Upper lobe of left lung (tissue), 6 donors: ENCODE measurements at regions not wholly inside any gene's neighbourhood (a gene's known extent, or its start where the extent isn't known, plus 50 kb on each side); places are given as distances from the start of the nearest gene placed in this dataset.

Experiments used
- ATAC-seq, 2 donors: fragments of 200-7000 bp; cut with Tn5 transposase; one replicate each; pipeline ENCODE4 v1.9.1; 2022; ENCODE audit warnings: mild to moderate bottlenecking in 2 of 2, moderate library complexity in 2 of 2; ENCODE audit not compliant: low FRiP score in 2 of 2
- DNase-seq, 2 donors: peaks; one replicate each; pipeline ENCODE4 v3.0.0-alpha.2; 2019 to 2020
- H3K27ac ChIP-seq, 4 donors: fragments of 200-600 bp; sonication (generic); one replicate each; pipeline ENCODE4 v1.5.1; 2016 to 2019
- H3K27me3 ChIP-seq, 4 donors: fragments of 200-600 bp; sonication (generic); one replicate each; pipeline ENCODE4 v1.5.1; 2017 to 2019
- H3K36me3 ChIP-seq, 4 donors: fragments of 200-600 bp; sonication (generic); one replicate each; pipeline ENCODE4 v1.5.1; 2016 to 2019
- H3K4me1 ChIP-seq, 4 donors: fragments of 200-600 bp; sonication (generic); one replicate each; pipeline ENCODE4 v1.5.1; 2018 to 2019
- H3K4me3 ChIP-seq, 4 donors: fragments of 200-600 bp; sonication (generic); one replicate each; pipeline ENCODE4 v1.5.1; 2017 to 2019; ENCODE audit warnings: mild to moderate bottlenecking in 2 of 4, moderate library complexity in 1 of 4
- H3K9me3 ChIP-seq, 4 donors: fragments of 200-600 bp; sonication (generic); one replicate each; pipeline ENCODE4 v1.5.1; 2018 to 2019
- CTCF ChIP-seq, 6 experiments: fragments of 450-650 bp in 4 of 6; fragments of 200-600 bp in 2 of 6; sonication (generic) in 2 of 6; IDR thresholded peaks; one replicate each; pipeline ENCODE4 v1.5.1; 2016 to 2019; ENCODE audit warnings: antibody characterized with exemption in 6 of 6
- EP300 ChIP-seq, 4 donors: sonication (generic); formaldehyde crosslinking; IDR thresholded peaks; one replicate each; pipeline ENCODE4 v1.5.1; 2017; ENCODE audit warnings: antibody characterized with exemption in 4 of 4, control low read depth in 2 of 4
- POLR2A ChIP-seq, 4 donors: fragments of 450-650 bp; IDR thresholded peaks; one replicate each; pipeline ENCODE4 v1.5.1; 2016 to 2017; ENCODE audit warnings: antibody characterized with exemption in 4 of 4, mild to moderate bottlenecking in 2 of 4
- POLR2AphosphoS5 ChIP-seq, 2 donors: sonication (generic); formaldehyde crosslinking; IDR thresholded peaks; one replicate each; pipeline ENCODE4 v1.5.1; 2017; ENCODE audit warnings: antibody characterized with exemption in 2 of 2
- WGBS, 2 donors: methylation state at CpG; one replicate each; pipeline ENCODE4 v1.1.5; 2017 to 2018; 5-methylcytosine and 5-hydroxymethylcytosine counted together
- donor health status: DM: no; HTN: no; CAD: no; lungs with moderate emphysema.
- donor health status: DM: no; HTN: yes; CAD: no; lungs with severe emphysema.

- H3K27ac ChIP-seq: no peak overlapping the region
- DNase-seq (no peak), ATAC-seq (no peak)
- H3K9me3 ChIP-seq: no peaks in the 10 kb centered on the region
- no peaks in the 10 kb centered on the region for H3K27me3 ChIP-seq
- no peaks in the 10 kb centered on the region for H3K36me3 ChIP-seq
- no peak overlapping the region for H3K4me3 ChIP-seq
- whole genome bisulfite sequencing, 2 donors: 87 to 89% methylated on average over 6 of the region's 6 CpGs
- no peaks in the 10 kb centered on the region for H3K4me1 ChIP-seq
- no peak for TF ChIP-seq EP300 (IDR thresholded peaks at IDR 0.05)
- no peak for TF ChIP-seq POLR2A (IDR thresholded peaks at IDR 0.05)
- no peak for TF ChIP-seq POLR2AphosphoS5 (IDR thresholded peaks at IDR 0.05)
- no peak for TF ChIP-seq CTCF (IDR thresholded peaks at IDR 0.05)
Measured at GRCh38 chr14:61631045-61631687, 64.1 kb upstream of the HIF1A start.

GRCh38 chr14:61632401-61632800, 62.9 kb upstream of the HIF1A start:
- H3K4me3 ChIP-seq: no peak overlapping the region
- H3K4me1 ChIP-seq: no peaks in the 10 kb centered on the region
- no peaks in the 10 kb centered on the region for H3K9me3 ChIP-seq
- TF ChIP-seq EP300 (IDR thresholded peaks at IDR 0.05) (no peak), POLR2AphosphoS5 (IDR thresholded peaks at IDR 0.05) (no peak), CTCF (IDR thresholded peaks at IDR 0.05) (no peak), POLR2A (IDR thresholded peaks at IDR 0.05) (no peak)
- DNase-seq (no peak), ATAC-seq (no peak)
- whole genome bisulfite sequencing, 2 donors: 79 to 83% methylated on average over 3 of the region's 3 CpGs
- no peak overlapping the region for H3K27ac ChIP-seq
- H3K36me3 ChIP-seq: no peaks in the 10 kb centered on the region
- H3K27me3 ChIP-seq: no peaks in the 10 kb centered on the region

- ATAC-seq (no peak), DNase-seq (no peak)
- H3K36me3 ChIP-seq: no peaks in the 10 kb centered on the region
- H3K4me1 ChIP-seq: no peaks in the 10 kb centered on the region
- 75 to 89% methylated on average over 1 of the region's 1 CpG for WGBS, 2 donors
- H3K9me3 ChIP-seq: no peaks in the 10 kb centered on the region
- H3K4me3 ChIP-seq: no peak overlapping the region
- no peak overlapping the region for H3K27ac ChIP-seq
- H3K27me3 ChIP-seq: no peaks in the 10 kb centered on the region
- no peak for TF ChIP-seq EP300 (IDR thresholded peaks at IDR 0.05)
- no peak for TF ChIP-seq CTCF (IDR thresholded peaks at IDR 0.05)
- TF ChIP-seq POLR2AphosphoS5 (IDR thresholded peaks at IDR 0.05): no peak
Measured at GRCh38 chr14:61632807-61633206, 62.5 kb upstream of the HIF1A start.

GRCh38 chr14:61636291-61636690, 59.0 kb upstream of the HIF1A start:
- Histone ChIP-seq H3K4me1 (no peaks in the 10 kb centered on the region), H3K27me3 (no peaks in the 10 kb centered on the region), H3K36me3 (no peaks in the 10 kb centered on the region), H3K27ac (no peak overlapping the region), H3K4me3 (no peak overlapping the region), H3K9me3 (no peaks in the 10 kb centered on the region)
- DNase-seq (no peak), ATAC-seq (no peak)
- TF ChIP-seq POLR2A (IDR thresholded peaks at IDR 0.05): no peak
- TF ChIP-seq CTCF (IDR thresholded peaks at IDR 0.05): no peak
- TF ChIP-seq POLR2AphosphoS5 (IDR thresholded peaks at IDR 0.05): no peak
- TF ChIP-seq EP300 (IDR thresholded peaks at IDR 0.05): no peak
- 90 to 91% methylated on average over 1 of the region's 1 CpG for WGBS, 2 donors

GRCh38 chr14:61636779-61637178, 58.5 kb upstream of the HIF1A start:
- Histone ChIP-seq H3K9me3 (no peaks in the 10 kb centered on the region), H3K27ac (no peak overlapping the region), H3K27me3 (no peaks in the 10 kb centered on the region), H3K36me3 (no peaks in the 10 kb centered on the region), H3K4me1 (no peaks in the 10 kb centered on the region), H3K4me3 (no peak overlapping the region)
- 86 to 93% methylated on average over 3 of the region's 3 CpGs for WGBS, 2 donors
- ATAC-seq (no peak), DNase-seq (no peak)
- TF ChIP-seq EP300 (IDR thresholded peaks at IDR 0.05) (no peak), CTCF (IDR thresholded peaks at IDR 0.05) (no peak), POLR2A (IDR thresholded peaks at IDR 0.05) (no peak), POLR2AphosphoS5 (IDR thresholded peaks at IDR 0.05) (no peak)
